Transverse colon (tissue), 3 donors: ENCODE measurements at regions not wholly inside any gene's neighbourhood (a gene's known extent, or its start where the extent isn't known, plus 50 kb on each side); places are given as distances from the start of the nearest gene placed in this dataset.

Experiments
- CTCF ChIP-seq, 5 experiments: fragments of 200-600 bp in 3 of 5; fragments of 450-650 bp in 2 of 5; sonication (generic) in 3 of 5; IDR thresholded peaks; 1 replicate in 2 of 5; 2 replicates in 3 of 5; pipeline ENCODE4 v1.5.1; 2016 to 2017; ENCODE audit warnings: antibody characterized with exemption in 5 of 5, inconsistent platforms in 3 of 5, mild to moderate bottlenecking in 2 of 5, moderate library complexity in 1 of 5
- EP300 ChIP-seq: sonication (generic); formaldehyde crosslinking; IDR thresholded peaks from one replicate; pipeline ENCODE4 v1.6.1; 2017; ENCODE audit warnings: antibody characterized with exemption, low read depth
- POLR2A ChIP-seq: fragments of 450-650 bp; IDR thresholded peaks from one replicate; pipeline ENCODE4 v1.6.1; 2016; ENCODE audit warnings: antibody characterized with exemption, mild to moderate bottlenecking, moderate library complexity

DNA sequence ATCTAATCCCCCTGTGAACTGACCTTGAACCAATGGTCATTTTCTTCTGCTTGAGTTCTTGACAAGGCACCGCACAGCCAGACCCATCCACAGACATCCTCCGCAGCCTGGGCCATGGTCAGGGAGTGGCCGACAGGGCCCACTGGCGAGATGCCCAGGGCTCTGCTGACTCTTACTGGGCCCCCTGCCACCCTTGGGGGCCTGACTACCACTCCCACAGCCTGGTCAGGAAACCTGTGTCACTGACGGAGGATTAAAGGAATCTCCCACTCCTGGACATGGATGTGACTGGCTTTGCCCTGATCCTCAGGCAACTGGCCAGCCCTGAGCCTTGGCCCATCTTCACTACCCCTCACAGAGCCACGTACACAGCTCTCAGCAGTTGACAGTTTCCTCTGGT, 50.4 kb upstream of the ENO4 start:
- TF ChIP-seq POLR2A (no peak), CTCF (IDR thresholded peaks at IDR 0.05) (no peak), EP300 (no peak)
